DMS153 (cell line): ENCODE measurements at regions not wholly inside any gene's neighbourhood (a gene's known extent, or its start where the extent isn't known, plus 50 kb on each side); places are given as distances from the start of the nearest gene placed in this dataset.

Experiments
- DNase-seq: peaks from one replicate; lab custom pipeline; 2025; lab: John Stamatoyannopoulos, UW

GRCh38 chr17:77854759-77855745 lies 103.5 kb upstream of the TNRC6C start:
- DNase-seq = no peak

- no peak for DNase-seq
Observed at GRCh38 chr17:77856551-77857305, 101.8 kb upstream of the TNRC6C start.

GRCh38 chr17:77857306-77857555 lies 101.3 kb upstream of the TNRC6C start:
- no peak for DNase-seq

- DNase-seq = no peak
Observed at GRCh38 chr17:77857613-77858012, 100.9 kb upstream of the TNRC6C start.

GRCh38 chr17:77858291-77859034 lies 100.0 kb upstream of the TNRC6C start:
- no peak for DNase-seq

GRCh38 chr17:77859035-77859810 lies 99.3 kb upstream of the TNRC6C start:
- no peak for DNase-seq

- no peak for DNase-seq
Observed at GRCh38 chr17:77861133-77861695, 97.3 kb upstream of the TNRC6C start.

- DNase-seq = no peak
Observed at GRCh38 chr17:77861981-77862645, 96.4 kb upstream of the TNRC6C start.

- no peak for DNase-seq
Observed at GRCh38 chr17:77862890-77863813, 95.4 kb upstream of the TNRC6C start.

- peak; percentile 12 for DNase-seq
Observed at GRCh38 chr17:77863814-77864161, 94.7 kb upstream of the TNRC6C start.

GRCh38 chr17:77864234-77865111 lies 94.0 kb upstream of the TNRC6C start:
- DNase-seq = no peak

GRCh38 chr17:77865112-77865611 lies 93.3 kb upstream of the TNRC6C start:
- DNase-seq = no peak

- no peak for DNase-seq
Observed at GRCh38 chr17:77865716-77866115, 92.8 kb upstream of the TNRC6C start.

GRCh38 chr17:77867308-77867781 lies 91.2 kb upstream of the TNRC6C start:
- no peak for DNase-seq

GRCh38 chr17:77867976-77868713 lies 90.4 kb upstream of the TNRC6C start:
- no peak for DNase-seq

GRCh38 chr17:77869041-77869599 lies 89.4 kb upstream of the TNRC6C start:
- no peak for DNase-seq

- DNase-seq = no peak
Observed at GRCh38 chr17:77869665-77870132, 88.8 kb upstream of the TNRC6C start.
